MCF 10A (cell line): ENCODE measurements at regions not wholly inside any gene's neighbourhood (a gene's known extent, or its start where the extent isn't known, plus 50 kb on each side); places are given as distances from the start of the nearest gene placed in this dataset.

Experiments
- BruUV-seq: library from RNA; stranded (reverse); fragments of 400-500 nt; replicated peaks from 2 replicates; lab custom pipeline; 2021; lab: Mats Ljungman, UMichigan
- CTCF ChIA-PET: fragments of 300-600 bp; sonication (Branson Sonifier 250); formaldehyde crosslinking; extraction: SDS; loops from one replicate; lab custom pipeline; 2021; ENCODE audit warnings: antibody characterized with exemption, inconsistent platforms; lab: Yijun Ruan, JAX
- POLR2A ChIA-PET: fragments of 300-600, 350-650 bp; sonication (Branson Sonifier 250); formaldehyde crosslinking; extraction: SDS; loops from one replicate; lab custom pipeline; 2020; ENCODE audit warnings: antibody characterized with exemption, inconsistent platforms; lab: Yijun Ruan, JAX
- DNase-seq: peaks from one replicate; pipeline ENCODE4 v3.0.0-alpha.2; 2018; ENCODE audit not compliant: unreplicated experiment
- H3K27ac Mint-ChIP-seq: one replicate; pipeline ENCODE4 v1.8.0; 2022; ENCODE audit warnings: mild to moderate bottlenecking, low read depth, mixed read lengths; ENCODE audit not compliant: unreplicated experiment
- H3K27me3 Mint-ChIP-seq: one replicate; pipeline ENCODE4 v1.8.0; 2022; ENCODE audit warnings: mixed read lengths; ENCODE audit not compliant: insufficient read depth, unreplicated experiment
- H3K36me3 Mint-ChIP-seq: one replicate; pipeline ENCODE4 v1.8.0; 2022; ENCODE audit warnings: mild to moderate bottlenecking, moderate library complexity, mixed read lengths; ENCODE audit not compliant: insufficient read depth, unreplicated experiment
- H3K4me1 Mint-ChIP-seq: one replicate; pipeline ENCODE4 v1.8.0; 2022; ENCODE audit warnings: mixed read lengths; ENCODE audit not compliant: insufficient read depth, unreplicated experiment
- H3K4me3 Mint-ChIP-seq: one replicate; pipeline ENCODE4 v1.8.0; 2022; ENCODE audit warnings: mild to moderate bottlenecking, moderate library complexity, mixed read lengths; ENCODE audit not compliant: unreplicated experiment
- H3K9me3 Mint-ChIP-seq: one replicate; pipeline ENCODE4 v1.8.0; 2022; ENCODE audit warnings: mixed read lengths; ENCODE audit not compliant: unreplicated experiment
- intact Hi-C: fragments of 100-400 bp; cut with micrococcal nuclease; formaldehyde crosslinking; loops from 2 replicates; pipeline ENCODE4 v1.14.1; 2022
- TF ChIP-seq, protein P1 (sequence below): fragments of 200-600 bp; IDR thresholded peaks from one replicate; pipeline ENCODE4 v1.8.0; 2022; ENCODE audit warnings: antibody characterized with exemption, mild to moderate bottlenecking; ENCODE audit not compliant: unreplicated experiment

DNA sequence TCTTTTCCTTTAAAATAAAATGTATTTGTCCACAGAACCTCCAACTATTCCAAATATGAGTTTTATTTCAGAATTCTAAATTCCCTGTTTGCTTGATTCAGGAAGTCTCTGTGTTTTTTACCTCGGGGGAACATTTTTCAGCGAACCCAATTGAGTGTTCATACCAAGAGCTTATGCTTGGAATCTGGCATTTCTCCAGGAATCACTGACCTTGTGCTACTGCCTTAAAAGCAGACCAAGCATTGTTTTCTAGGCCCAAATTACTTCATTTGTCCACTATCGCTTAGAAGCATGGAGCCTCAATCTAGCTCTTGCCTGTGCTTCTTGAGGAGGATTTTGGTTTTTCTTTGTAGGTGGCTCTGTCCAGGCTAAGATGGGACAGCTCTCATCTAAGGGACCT lies 59.4 kb downstream of the EBLN1 start:
- CTCF ChIA-PET = no interaction called here
- TF ChIP-seq, protein P1, sequence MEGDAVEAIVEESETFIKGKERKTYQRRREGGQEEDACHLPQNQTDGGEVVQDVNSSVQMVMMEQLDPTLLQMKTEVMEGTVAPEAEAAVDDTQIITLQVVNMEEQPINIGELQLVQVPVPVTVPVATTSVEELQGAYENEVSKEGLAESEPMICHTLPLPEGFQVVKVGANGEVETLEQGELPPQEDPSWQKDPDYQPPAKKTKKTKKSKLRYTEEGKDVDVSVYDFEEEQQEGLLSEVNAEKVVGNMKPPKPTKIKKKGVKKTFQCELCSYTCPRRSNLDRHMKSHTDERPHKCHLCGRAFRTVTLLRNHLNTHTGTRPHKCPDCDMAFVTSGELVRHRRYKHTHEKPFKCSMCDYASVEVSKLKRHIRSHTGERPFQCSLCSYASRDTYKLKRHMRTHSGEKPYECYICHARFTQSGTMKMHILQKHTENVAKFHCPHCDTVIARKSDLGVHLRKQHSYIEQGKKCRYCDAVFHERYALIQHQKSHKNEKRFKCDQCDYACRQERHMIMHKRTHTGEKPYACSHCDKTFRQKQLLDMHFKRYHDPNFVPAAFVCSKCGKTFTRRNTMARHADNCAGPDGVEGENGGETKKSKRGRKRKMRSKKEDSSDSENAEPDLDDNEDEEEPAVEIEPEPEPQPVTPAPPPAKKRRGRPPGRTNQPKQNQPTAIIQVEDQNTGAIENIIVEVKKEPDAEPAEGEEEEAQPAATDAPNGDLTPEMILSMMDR = no peak
- peaks cover 5% of the 10 kb centered on the region for H3K36me3 Mint-ChIP-seq
- no TSS peak for BruUV-seq
- no peaks in the 10 kb centered on the region for H3K27me3 Mint-ChIP-seq
- H3K9me3 Mint-ChIP-seq = peaks cover 7% of the 10 kb centered on the region
- intact Hi-C loops = no loop called here
- H3K27ac Mint-ChIP-seq = no peak overlapping the region
- POLR2A ChIA-PET = no interaction called here
- DNase-seq = no peak
- no peak overlapping the region for H3K4me3 Mint-ChIP-seq
- H3K4me1 Mint-ChIP-seq = no peaks in the 10 kb centered on the region

DNA sequence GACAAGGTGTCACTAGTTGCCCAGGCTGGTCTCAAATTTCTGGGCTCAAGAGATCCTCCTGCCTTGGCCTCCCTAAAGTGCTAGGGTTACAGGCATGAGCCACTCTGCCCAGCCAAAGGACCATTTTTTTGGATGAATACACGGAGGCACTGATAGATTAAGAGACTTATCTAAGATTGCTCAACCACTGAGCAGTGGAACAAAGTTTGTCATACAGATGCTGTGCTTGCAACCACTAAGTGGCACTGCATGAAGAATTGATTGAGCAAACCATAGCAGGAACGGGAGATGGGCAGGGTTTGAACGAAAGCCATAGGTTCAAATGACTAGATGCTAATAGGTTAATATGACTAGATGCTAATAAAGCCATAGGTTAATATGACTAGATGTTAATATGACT lies 61.1 kb downstream of the EBLN1 start:
- H3K27me3 Mint-ChIP-seq = no peaks in the 10 kb centered on the region
- H3K4me1 Mint-ChIP-seq = no peaks in the 10 kb centered on the region
- ChIA-PET POLR2A (no interaction called here), CTCF (no interaction called here)
- H3K9me3 Mint-ChIP-seq = peaks cover 3% of the 10 kb centered on the region
- peaks cover 5% of the 10 kb centered on the region for H3K36me3 Mint-ChIP-seq
- TF ChIP-seq, protein P1 = no peak
- no peak for DNase-seq
- no TSS peak for BruUV-seq
- no peak overlapping the region for H3K27ac Mint-ChIP-seq
- intact Hi-C loops = no loop called here
- H3K4me3 Mint-ChIP-seq = no peak overlapping the region

DNA sequence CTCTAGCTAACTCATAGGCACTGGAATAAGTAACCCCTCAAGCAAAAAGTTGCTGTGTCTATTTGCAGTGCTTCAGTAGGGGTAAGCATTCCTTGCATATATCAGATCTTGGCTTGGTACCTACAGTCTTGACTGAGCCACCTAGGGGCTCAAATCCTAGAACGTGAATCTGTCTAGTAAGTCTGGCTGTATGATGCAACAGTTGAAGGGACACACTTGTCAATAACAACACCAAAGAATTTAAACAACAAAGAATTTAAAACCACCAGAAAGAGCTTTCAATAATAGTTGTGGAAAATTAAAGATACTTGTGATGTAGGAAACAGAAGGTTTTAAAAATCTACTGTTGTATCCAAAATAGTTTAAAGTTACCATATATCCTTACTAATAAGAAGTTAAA lies 65.4 kb downstream of the EBLN1 start:
- POLR2A ChIA-PET = interaction anchor here (0.6 kb wide), 2 partner anchors 112 to 891 kb away, joined by 3 read pairs; no protein-coding TSS in a partner anchor

DNA sequence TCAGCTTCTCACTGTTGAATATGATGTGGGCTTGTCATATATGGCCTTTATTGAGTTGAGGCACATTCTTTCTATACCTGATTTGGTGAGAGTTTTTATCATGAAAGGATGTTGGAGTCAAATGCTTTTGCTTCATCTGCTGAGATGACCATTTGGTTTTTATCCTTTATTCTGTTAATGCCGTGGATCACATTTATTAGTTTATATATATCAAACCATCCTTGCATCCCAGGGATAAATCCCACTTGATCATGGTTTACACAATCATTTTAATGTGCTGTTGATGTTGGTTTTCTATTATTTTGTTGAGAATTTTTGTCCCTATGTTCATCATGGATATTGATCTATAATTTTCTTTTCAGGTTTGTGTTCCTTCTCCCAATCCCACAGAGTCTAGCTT lies 67.0 kb downstream of the EBLN1 start:
- CTCF ChIA-PET = interaction anchor here (0.6 kb wide), 1 partner anchor 8 kb away, joined by 3 read pairs; no protein-coding TSS in a partner anchor
- no TSS peak for BruUV-seq
- intact Hi-C loops = no loop called here
- Mint-ChIP-seq H3K27me3 (no peaks in the 10 kb centered on the region), H3K36me3 (peaks cover 5% of the 10 kb centered on the region), H3K9me3 (peaks cover 20% of the 10 kb centered on the region), H3K27ac (no peak overlapping the region), H3K4me3 (no peak overlapping the region), H3K4me1 (peaks cover 7% of the 10 kb centered on the region)
- no peak for DNase-seq
- POLR2A ChIA-PET = no interaction called here
- TF ChIP-seq, protein P1 = no peak

More for the DNA sequence above, 65.4 kb downstream of the EBLN1 start:
- Mint-ChIP-seq H3K9me3 (peaks cover 12% of the 10 kb centered on the region), H3K36me3 (peaks cover 5% of the 10 kb centered on the region), H3K27ac (no peak overlapping the region), H3K4me1 (peaks cover 7% of the 10 kb centered on the region), H3K4me3 (no peak overlapping the region), H3K27me3 (no peaks in the 10 kb centered on the region)
- no TSS peak for BruUV-seq
- TF ChIP-seq, protein P1 = no peak
- intact Hi-C loops = no loop called here
- CTCF ChIA-PET = interaction anchor here (0.6 kb wide), 1 partner anchor 141 kb away, joined by 3 read pairs; no protein-coding TSS in a partner anchor
- DNase-seq = no peak
